Astrocyte (in vitro differentiated cells and primary cell): ENCODE measurements at regions not wholly inside any gene's neighbourhood (a gene's known extent, or its start where the extent isn't known, plus 50 kb on each side); places are given as distances from the start of the nearest gene placed in this dataset.

ENCODE experiments used
- CTCF ChIP-seq: IDR thresholded peaks from 2 replicates; pipeline ENCODE4 v1.5.1; 2011; ENCODE audit warnings: low read depth, mild to moderate bottlenecking, inconsistent platforms, low read length, moderate library complexity; ENCODE audit not compliant: insufficient read depth
- EZH2 ChIP-seq: IDR thresholded peaks from 2 replicates; pipeline ENCODE4 v1.6.1; 2012; ENCODE audit warnings: mild to moderate bottlenecking, low read length, inconsistent platforms; ENCODE audit not compliant: insufficient read depth

GRCh38 chr22:47301820-47302475 lies 539.5 kb downstream of the TBC1D22A start:
- no peak for TF ChIP-seq CTCF
- no peak for TF ChIP-seq EZH2
